Limb (tissue), 2 donors: ENCODE measurements at regions not wholly inside any gene's neighbourhood (a gene's known extent, or its start where the extent isn't known, plus 50 kb on each side); places are given as distances from the start of the nearest gene placed in this dataset.
A peak's percentile ranks its signal among the peaks of the same experiment; 100 is the strongest.
"Not testable (repeated sequence)": the region's sequence is repeated elsewhere in the genome, so short reads cannot be mapped to it uniquely, and the experiment has no call there.

Experiments
- DNase-seq, 2 donors: peaks; one replicate each; pipeline ENCODE4 v3.0.0-alpha.2; 2016; ENCODE audit errors: extremely low spot score in 2 of 2

- no peak for DNase-seq
Observed at GRCh38 chr1:56278061-56278460, 301.3 kb downstream of the PLPP3 start.

GRCh38 chr1:56268519-56269140, 310.7 kb downstream of the PLPP3 start:
- DNase-seq, result no peak

GRCh38 chr1:56267611-56268010, 311.8 kb downstream of the PLPP3 start:
- no peak for DNase-seq

GRCh38 chr1:56266359-56266758, 313.0 kb downstream of the PLPP3 start:
- DNase-seq, result no peak

- DNase-seq, result no peak
Observed at GRCh38 chr1:56265216-56265615, 314.1 kb downstream of the PLPP3 start.

GRCh38 chr1:56263908-56264307, 315.5 kb downstream of the PLPP3 start:
- DNase-seq, result no peak

GRCh38 chr1:56258371-56258770, 321.0 kb downstream of the PLPP3 start:
- peak in 1 of 2 donors; percentile 28 for DNase-seq

GRCh38 chr1:56257726-56258125, 321.6 kb downstream of the PLPP3 start:
- DNase-seq, result no peak

GRCh38 chr1:56256153-56257000, 323.0 kb downstream of the PLPP3 start:
- DNase-seq, result no peak

- peak; percentile 31 to 76 for DNase-seq
Observed at GRCh38 chr1:56255516-56256152, 323.7 kb downstream of the PLPP3 start.

- DNase-seq, result no peak
Observed at GRCh38 chr1:56254130-56254529, 325.2 kb downstream of the PLPP3 start.

- no peak for DNase-seq
Observed at GRCh38 chr1:56250809-56251208, 328.6 kb downstream of the PLPP3 start.

GRCh38 chr1:56249234-56249633, 330.1 kb downstream of the PLPP3 start:
- no peak for DNase-seq

- DNase-seq, result no peak
Observed at GRCh38 chr1:56248138-56248537, 331.2 kb downstream of the PLPP3 start.

- not testable (repeated sequence) for DNase-seq
Observed at GRCh38 chr1:56246726-56247125, 332.6 kb downstream of the PLPP3 start.

GRCh38 chr1:56240400-56240799, 339.0 kb downstream of the PLPP3 start:
- DNase-seq, result no peak

GRCh38 chr1:56237491-56238064, 341.8 kb downstream of the PLPP3 start:
- no peak for DNase-seq

GRCh38 chr1:56236688-56237087, 342.7 kb downstream of the PLPP3 start:
- no peak for DNase-seq

- no peak for DNase-seq
Observed at GRCh38 chr1:56235909-56236510, 343.4 kb downstream of the PLPP3 start.

GRCh38 chr1:56229186-56229585, 350.2 kb downstream of the PLPP3 start:
- DNase-seq, result peak; percentile 30 to 37

- no peak for DNase-seq
Observed at GRCh38 chr1:56227886-56228285, 351.5 kb downstream of the PLPP3 start.

GRCh38 chr1:56227401-56227800, 352.0 kb downstream of the PLPP3 start:
- no peak for DNase-seq
